Kasumi-1 (cell line): ENCODE measurements at regions not wholly inside any gene's neighbourhood (a gene's known extent, or its start where the extent isn't known, plus 50 kb on each side); places are given as distances from the start of the nearest gene placed in this dataset.

ENCODE experiments used
- DNase-seq, 2 experiments: peaks; one replicate each; lab custom pipeline; 2025; lab: John Stamatoyannopoulos, UW

- no peak for DNase-seq
Measured at GRCh38 chr4:95672811-95673210, 124.0 kb upstream of the UNC5C start.

GRCh38 chr4:95660719-95661118 is 111.9 kb upstream of the UNC5C start:
- DNase-seq, result no peak

GRCh38 chr4:95651891-95652290 is 103.1 kb upstream of the UNC5C start:
- no peak for DNase-seq

- no peak for DNase-seq
Measured at GRCh38 chr4:95644417-95644816, 95.6 kb upstream of the UNC5C start.

GRCh38 chr4:95643627-95644026 is 94.9 kb upstream of the UNC5C start:
- no peak for DNase-seq

- DNase-seq, result no peak
Measured at GRCh38 chr4:95641571-95641970, 92.8 kb upstream of the UNC5C start.

GRCh38 chr4:95640311-95640710 is 91.5 kb upstream of the UNC5C start:
- DNase-seq, result no peak

- DNase-seq, result no peak
Measured at GRCh38 chr4:95638920-95639501, 90.2 kb upstream of the UNC5C start.

GRCh38 chr4:95637043-95637600 is 88.3 kb upstream of the UNC5C start:
- peak; percentile 4 to 14 for DNase-seq

GRCh38 chr4:95636061-95636460 is 87.3 kb upstream of the UNC5C start:
- no peak for DNase-seq

- DNase-seq, result no peak
Measured at GRCh38 chr4:95627709-95628108, 78.9 kb upstream of the UNC5C start.

- DNase-seq, result no peak
Measured at GRCh38 chr4:95627024-95627605, 78.3 kb upstream of the UNC5C start.

GRCh38 chr4:95625020-95625419 is 76.2 kb upstream of the UNC5C start:
- DNase-seq, result no peak

GRCh38 chr4:95619525-95620443 is 71.0 kb upstream of the UNC5C start:
- DNase-seq, result no peak

GRCh38 chr4:95614684-95615205 is 66.0 kb upstream of the UNC5C start:
- no peak for DNase-seq

- no peak for DNase-seq
Measured at GRCh38 chr4:95610061-95610569, 61.3 kb upstream of the UNC5C start.

GRCh38 chr4:95606739-95607138 is 58.0 kb upstream of the UNC5C start:
- no peak for DNase-seq

GRCh38 chr4:95603393-95603792 is 54.6 kb upstream of the UNC5C start:
- DNase-seq, result no peak

- no peak for DNase-seq
Measured at GRCh38 chr4:95602872-95603271, 54.1 kb upstream of the UNC5C start.

GRCh38 chr4:95601356-95601755 is 52.6 kb upstream of the UNC5C start:
- peak; percentile 84 to 91 for DNase-seq

- peak; percentile 17 to 33 for DNase-seq
Measured at GRCh38 chr4:95599777-95600400, 51.1 kb upstream of the UNC5C start.
